ENCODE measurements at regions not wholly inside any gene's neighbourhood (a gene's known extent, or its start where the extent isn't known, plus 50 kb on each side); places are given as distances from the start of the nearest gene placed in this dataset.

GRCh38 chr5:33067291-33067690 lies 356.2 kb downstream of the NPR3 start:
- no peak for DNase-seq
- Mint-ChIP-seq H3K9me3 (no peaks in the 10 kb centered on the region), H3K36me3 (ENCODE audit: low read depth) (no peaks in the 10 kb centered on the region), H3K4me1 (no peaks in the 10 kb centered on the region), H3K4me3 (no peak overlapping the region), H3K27me3 (no peaks in the 10 kb centered on the region), H3K27ac (no peak overlapping the region)
- CTCF ChIA-PET: no interaction called here
- POLR2A ChIA-PET: no interaction called here

GRCh38 chr5:33068786-33069185 lies 357.7 kb downstream of the NPR3 start:
- H3K4me3 Mint-ChIP-seq: no peak overlapping the region
- ChIA-PET POLR2A (no interaction called here), CTCF (no interaction called here)
- no peaks in the 10 kb centered on the region for H3K36me3 Mint-ChIP-seq (ENCODE audit: low read depth)
- H3K4me1 Mint-ChIP-seq: no peaks in the 10 kb centered on the region
- H3K27me3 Mint-ChIP-seq: no peaks in the 10 kb centered on the region
- H3K27ac Mint-ChIP-seq: no peak overlapping the region
- DNase-seq: no peak
- no peaks in the 10 kb centered on the region for H3K9me3 Mint-ChIP-seq

- DNase-seq: no peak
- Mint-ChIP-seq H3K4me3 (no peak overlapping the region), H3K4me1 (no peaks in the 10 kb centered on the region), H3K27me3 (no peaks in the 10 kb centered on the region), H3K9me3 (no peaks in the 10 kb centered on the region), H3K27ac (no peak overlapping the region), H3K36me3 (ENCODE audit: low read depth) (no peaks in the 10 kb centered on the region)
- POLR2A ChIA-PET: no interaction called here
- CTCF ChIA-PET: no interaction called here
Observed at GRCh38 chr5:33072296-33072695, 361.2 kb downstream of the NPR3 start.

GRCh38 chr5:33072726-33073125 lies 361.6 kb downstream of the NPR3 start:
- Mint-ChIP-seq H3K4me1 (no peaks in the 10 kb centered on the region), H3K9me3 (no peaks in the 10 kb centered on the region), H3K4me3 (no peak overlapping the region), H3K27me3 (no peaks in the 10 kb centered on the region), H3K36me3 (ENCODE audit: low read depth) (no peaks in the 10 kb centered on the region), H3K27ac (no peak overlapping the region)
- DNase-seq: no peak
- ChIA-PET CTCF (no interaction called here), POLR2A (no interaction called here)

GRCh38 chr5:33073881-33074327 lies 362.8 kb downstream of the NPR3 start:
- ChIA-PET POLR2A (no interaction called here), CTCF (no interaction called here)
- DNase-seq: no peak
- H3K4me1 Mint-ChIP-seq: no peaks in the 10 kb centered on the region
- H3K36me3 Mint-ChIP-seq (ENCODE audit: low read depth): no peaks in the 10 kb centered on the region
- no peak overlapping the region for H3K27ac Mint-ChIP-seq
- H3K4me3 Mint-ChIP-seq: no peak overlapping the region
- no peaks in the 10 kb centered on the region for H3K27me3 Mint-ChIP-seq
- H3K9me3 Mint-ChIP-seq: no peaks in the 10 kb centered on the region

- H3K27me3 Mint-ChIP-seq: no peaks in the 10 kb centered on the region
- no peaks in the 10 kb centered on the region for H3K4me1 Mint-ChIP-seq
- no peak overlapping the region for H3K4me3 Mint-ChIP-seq
- H3K36me3 Mint-ChIP-seq (ENCODE audit: low read depth): no peaks in the 10 kb centered on the region
- ChIA-PET CTCF (no interaction called here), POLR2A (no interaction called here)
- no peak overlapping the region for H3K27ac Mint-ChIP-seq
- no peaks in the 10 kb centered on the region for H3K9me3 Mint-ChIP-seq
- DNase-seq: no peak
Observed at GRCh38 chr5:33074548-33074947, 363.4 kb downstream of the NPR3 start.

- Mint-ChIP-seq H3K36me3 (ENCODE audit: low read depth) (no peaks in the 10 kb centered on the region), H3K27ac (no peak overlapping the region), H3K9me3 (no peaks in the 10 kb centered on the region), H3K27me3 (no peaks in the 10 kb centered on the region), H3K4me3 (no peak overlapping the region), H3K4me1 (no peaks in the 10 kb centered on the region)
- POLR2A ChIA-PET: no interaction called here
- DNase-seq: no peak
- CTCF ChIA-PET: no interaction called here
Observed at GRCh38 chr5:33075731-33076130, 364.6 kb downstream of the NPR3 start.

- Mint-ChIP-seq H3K4me3 (no peak overlapping the region), H3K27me3 (no peaks in the 10 kb centered on the region), H3K4me1 (no peaks in the 10 kb centered on the region), H3K9me3 (no peaks in the 10 kb centered on the region), H3K27ac (no peak overlapping the region), H3K36me3 (ENCODE audit: low read depth) (no peaks in the 10 kb centered on the region)
- DNase-seq: no peak
- ChIA-PET CTCF (no interaction called here), POLR2A (no interaction called here)
Observed at GRCh38 chr5:33079548-33079947, 361.2 kb upstream of the TARS1 start.

- CTCF ChIA-PET: no interaction called here
- H3K27me3 Mint-ChIP-seq: no peaks in the 10 kb centered on the region
- no peak overlapping the region for H3K4me3 Mint-ChIP-seq
- no peaks in the 10 kb centered on the region for H3K9me3 Mint-ChIP-seq
- H3K4me1 Mint-ChIP-seq: no peaks in the 10 kb centered on the region
- POLR2A ChIA-PET: no interaction called here
- no peak overlapping the region for H3K27ac Mint-ChIP-seq
- no peak for DNase-seq
- H3K36me3 Mint-ChIP-seq (ENCODE audit: low read depth): no peaks in the 10 kb centered on the region
Observed at GRCh38 chr5:33080287-33080686, 360.5 kb upstream of the TARS1 start.

- ChIA-PET CTCF (no interaction called here), POLR2A (no interaction called here)
- H3K27ac Mint-ChIP-seq: no peak overlapping the region
- no peak overlapping the region for H3K4me3 Mint-ChIP-seq
- no peaks in the 10 kb centered on the region for H3K36me3 Mint-ChIP-seq (ENCODE audit: low read depth)
- no peak for DNase-seq
- H3K4me1 Mint-ChIP-seq: no peaks in the 10 kb centered on the region
- no peaks in the 10 kb centered on the region for H3K27me3 Mint-ChIP-seq
- peaks cover 6% of the 10 kb centered on the region for H3K9me3 Mint-ChIP-seq
Observed at GRCh38 chr5:33088176-33088575, 352.6 kb upstream of the TARS1 start.

GRCh38 chr5:33091571-33092363 lies 349.0 kb upstream of the TARS1 start:
- ChIA-PET CTCF (no interaction called here), POLR2A (no interaction called here)
- Mint-ChIP-seq H3K9me3 (peaks cover 6% of the 10 kb centered on the region), H3K4me1 (no peaks in the 10 kb centered on the region), H3K36me3 (ENCODE audit: low read depth) (no peaks in the 10 kb centered on the region), H3K27me3 (no peaks in the 10 kb centered on the region), H3K4me3 (no peak overlapping the region), H3K27ac (no peak overlapping the region)
- DNase-seq: no peak

- POLR2A ChIA-PET: no interaction called here
- Mint-ChIP-seq H3K27ac (no peak overlapping the region), H3K4me1 (no peaks in the 10 kb centered on the region)
Observed at GRCh38 chr5:33092719-33093118, 348.0 kb upstream of the TARS1 start.

GRCh38 chr5:33102551-33102950 lies 338.2 kb upstream of the TARS1 start:
- Mint-ChIP-seq H3K9me3 (peaks cover 14% of the 10 kb centered on the region), H3K27me3 (no peaks in the 10 kb centered on the region), H3K4me3 (no peak overlapping the region), H3K27ac (no peak overlapping the region), H3K4me1 (no peaks in the 10 kb centered on the region), H3K36me3 (ENCODE audit: low read depth) (no peaks in the 10 kb centered on the region)
- ChIA-PET CTCF (no interaction called here), POLR2A (no interaction called here)
- DNase-seq: no peak

More at GRCh38 chr5:33092719-33093118, 348.0 kb upstream of the TARS1 start:
- CTCF ChIA-PET: no interaction called here
- no peak for DNase-seq
- Mint-ChIP-seq H3K36me3 (ENCODE audit: low read depth) (no peaks in the 10 kb centered on the region), H3K4me3 (no peak overlapping the region), H3K9me3 (peaks cover 6% of the 10 kb centered on the region), H3K27me3 (no peaks in the 10 kb centered on the region)

- Mint-ChIP-seq H3K4me1 (no peaks in the 10 kb centered on the region), H3K9me3 (peaks cover 14% of the 10 kb centered on the region), H3K27ac (no peak overlapping the region), H3K4me3 (no peak overlapping the region), H3K36me3 (ENCODE audit: low read depth) (no peaks in the 10 kb centered on the region), H3K27me3 (no peaks in the 10 kb centered on the region)
- ChIA-PET CTCF (no interaction called here), POLR2A (no interaction called here)
- no peak for DNase-seq
Observed at GRCh38 chr5:33105521-33105941, 335.2 kb upstream of the TARS1 start.
